Lung microvascular endothelial cell (primary cell): ENCODE measurements at regions not wholly inside any gene's neighbourhood (a gene's known extent, or its start where the extent isn't known, plus 50 kb on each side); places are given as distances from the start of the nearest gene placed in this dataset.
A peak's percentile ranks its signal among the peaks of the same experiment; 100 is the strongest.
"Not testable (repeated sequence)": the region's sequence is repeated elsewhere in the genome, so short reads cannot be mapped to it uniquely, and the experiment has no call there.

ENCODE experiments used
- DNase-seq, 2 donors: peaks; one replicate each; pipeline versions ENCODE4 v3.0.0 to v3.0.0-alpha.2; 2010; ENCODE audit warnings: low read depth in 2 of 2

DNA sequence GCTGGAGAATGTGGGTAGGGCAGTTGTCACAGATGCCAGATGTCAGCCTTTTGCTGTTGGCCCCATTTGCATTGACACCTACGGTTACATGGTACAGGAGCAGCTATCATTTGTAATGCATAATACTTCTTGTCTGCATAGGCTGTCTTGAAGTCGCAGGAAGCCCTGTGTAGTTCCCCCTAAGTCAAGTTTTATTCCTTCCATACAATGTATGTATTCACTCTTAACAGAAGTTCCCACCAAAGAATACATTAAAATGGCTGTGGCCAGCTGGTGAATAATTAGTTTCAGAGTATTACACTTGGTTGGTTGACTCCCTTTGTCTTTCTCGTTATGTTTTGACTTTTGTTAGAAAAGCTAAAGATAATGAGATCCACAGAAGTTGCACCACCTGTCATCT, 1169.0 kb downstream of the REEP3 start:
- no peak for DNase-seq

DNA sequence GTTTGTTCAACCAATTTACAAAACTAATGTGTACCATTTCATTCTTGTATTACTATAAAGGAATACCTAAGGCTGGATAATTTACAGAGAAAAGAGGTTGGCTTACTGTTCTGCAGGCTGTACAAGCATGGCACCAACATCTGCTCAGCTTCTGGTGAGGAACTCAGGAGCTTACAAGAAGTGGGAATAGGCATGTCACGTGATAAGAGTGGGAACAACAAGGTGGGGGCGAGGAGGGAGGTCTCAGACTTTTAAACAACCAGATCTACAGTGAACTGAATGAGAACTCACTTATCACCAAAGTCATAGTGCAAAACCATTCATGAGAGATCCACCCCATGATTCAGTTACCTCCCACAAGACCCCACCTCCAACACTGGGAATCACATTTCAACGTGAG, 1178.0 kb downstream of the REEP3 start:
- DNase-seq: no peak

DNA sequence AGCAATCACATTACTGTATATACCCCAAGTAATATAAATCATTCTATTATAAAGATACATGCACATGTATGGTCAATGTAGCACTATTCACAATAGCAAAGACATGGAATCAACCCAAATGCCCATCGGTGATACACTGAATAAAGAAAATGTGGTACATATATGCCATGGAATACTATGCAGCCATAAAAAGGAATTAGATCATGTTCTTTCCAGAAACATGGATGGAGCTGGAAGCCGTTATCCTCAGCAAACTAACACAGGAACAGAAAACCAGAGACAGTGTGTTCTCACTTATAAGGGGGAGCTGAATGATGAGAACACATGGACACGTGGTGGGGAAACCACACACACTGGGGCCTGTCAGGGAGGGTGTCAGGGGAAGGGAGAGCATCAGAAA, 1180.9 kb downstream of the REEP3 start:
- DNase-seq: not testable (repeated sequence)

DNA sequence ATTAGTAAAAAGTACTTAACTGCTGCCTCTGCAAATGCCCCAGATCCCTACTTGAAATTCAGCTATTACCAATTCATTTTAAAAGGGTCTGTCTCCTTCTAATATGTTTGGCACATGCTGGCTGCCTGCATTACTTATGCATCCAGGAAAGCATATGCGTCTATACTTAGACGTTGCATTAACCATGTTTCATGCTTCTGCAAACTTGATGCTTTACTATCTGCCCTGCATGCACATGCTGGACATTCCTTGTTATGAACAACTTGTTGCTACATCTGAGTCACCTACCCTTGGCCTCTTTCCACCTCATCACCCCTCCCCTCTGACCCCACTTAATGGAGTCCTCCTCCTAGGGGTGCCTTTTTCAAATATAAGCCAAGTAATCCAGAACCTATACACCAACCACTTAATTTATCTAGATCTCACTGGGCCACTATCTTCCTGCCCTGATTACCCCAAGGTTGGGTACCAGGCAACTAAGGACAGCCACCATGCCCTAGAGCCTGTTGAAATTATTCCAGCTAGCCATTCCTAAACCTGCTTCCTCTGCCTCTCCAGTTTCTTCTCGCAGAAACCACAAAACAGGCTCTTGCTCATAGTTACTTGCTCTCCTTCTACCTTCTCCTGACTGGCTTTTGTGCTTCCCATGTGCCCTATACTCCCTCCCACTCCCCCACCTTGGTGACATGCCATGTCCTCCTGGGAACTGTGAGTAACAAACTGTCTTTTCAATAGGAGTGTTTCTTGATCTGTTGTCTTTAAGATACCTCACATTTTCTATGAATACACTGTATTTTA, 1187.9 kb downstream of the REEP3 start:
- DNase-seq: no peak

DNA sequence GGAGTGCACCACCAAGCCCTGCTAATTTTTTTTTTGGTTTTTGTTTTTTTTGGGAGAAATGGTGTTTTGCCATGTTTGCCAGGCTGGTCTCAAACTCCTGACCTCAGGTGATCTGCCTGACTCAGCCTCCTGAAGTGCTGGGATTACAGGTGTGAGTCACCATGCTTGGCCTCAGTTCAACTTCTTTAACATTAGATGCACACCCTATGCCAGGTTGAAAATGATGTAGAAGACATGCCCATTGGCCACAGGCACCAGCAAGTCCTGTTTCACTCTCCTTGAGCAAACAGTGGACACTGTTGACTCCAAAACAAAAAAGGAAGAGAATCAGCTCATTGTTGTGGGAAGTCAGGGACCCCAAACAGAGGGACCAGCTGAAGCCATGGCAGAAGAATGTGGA, 1205.3 kb downstream of the REEP3 start:
- no peak for DNase-seq

DNA sequence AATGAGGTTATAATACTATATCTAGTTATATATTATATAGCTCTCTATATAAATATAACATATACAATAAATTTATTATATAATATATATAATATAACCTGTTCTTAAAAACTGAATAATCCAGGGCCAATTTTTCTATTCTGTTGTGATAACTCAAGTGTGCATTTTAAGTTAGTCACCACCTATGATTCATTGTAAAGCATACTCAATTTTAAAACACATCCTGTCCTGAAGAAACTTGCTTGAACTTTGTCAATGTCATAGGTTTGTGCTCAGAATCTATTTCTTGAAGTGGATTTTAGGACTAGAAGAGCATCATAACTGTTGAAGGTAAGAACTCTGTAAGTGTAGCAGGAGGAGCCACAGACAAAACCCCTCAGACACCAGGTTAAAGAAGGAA, 1209.8 kb downstream of the REEP3 start:
- no peak for DNase-seq

DNA sequence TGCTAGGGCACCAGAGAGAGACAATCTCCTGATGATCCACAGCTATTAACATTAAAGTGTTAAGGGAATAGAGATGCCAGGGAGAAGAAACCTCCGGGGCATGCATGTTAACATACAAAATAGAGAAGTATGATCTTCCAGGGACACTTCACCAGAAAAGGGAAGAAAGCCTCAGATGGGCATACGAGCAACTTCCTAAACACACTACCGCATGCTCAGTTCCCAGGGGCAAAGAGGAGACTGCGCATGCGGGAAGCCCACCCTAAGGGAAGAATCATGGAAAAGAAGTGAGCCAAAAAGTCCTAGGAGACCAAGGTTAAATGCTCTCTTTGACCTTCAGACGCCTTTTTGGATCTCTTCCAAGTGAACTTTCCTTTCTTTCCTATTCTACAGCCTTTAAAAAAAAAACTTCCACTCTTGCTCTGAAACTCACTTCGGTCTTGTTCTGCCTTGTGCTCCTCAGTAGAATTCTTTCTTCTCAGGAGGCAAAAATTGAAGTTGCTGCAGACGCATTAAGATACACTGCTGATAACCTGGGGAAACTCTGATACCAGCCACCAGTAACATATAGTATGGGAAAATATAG, 1211.3 kb downstream of the REEP3 start:
- no peak for DNase-seq

DNA sequence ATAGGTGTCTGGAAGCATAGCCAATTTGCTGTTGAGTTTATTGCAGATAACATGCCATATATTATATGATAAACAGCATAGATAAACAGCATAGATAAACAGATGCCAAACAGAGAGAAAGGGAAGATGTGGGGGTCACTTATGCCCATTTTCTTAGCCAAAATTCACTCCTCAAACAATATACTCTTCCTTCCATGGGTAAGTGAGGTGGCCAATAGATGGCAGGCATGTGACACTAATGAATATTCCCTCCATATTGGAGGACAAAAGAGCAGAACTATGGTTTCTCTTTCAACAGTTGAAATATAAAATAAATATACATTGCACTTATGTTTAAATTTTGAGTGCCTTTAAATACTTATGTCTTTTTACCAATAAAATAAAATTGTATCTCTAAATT, 1212.8 kb downstream of the REEP3 start:
- DNase-seq: peak in 1 of 2 donors; percentile 37

DNA sequence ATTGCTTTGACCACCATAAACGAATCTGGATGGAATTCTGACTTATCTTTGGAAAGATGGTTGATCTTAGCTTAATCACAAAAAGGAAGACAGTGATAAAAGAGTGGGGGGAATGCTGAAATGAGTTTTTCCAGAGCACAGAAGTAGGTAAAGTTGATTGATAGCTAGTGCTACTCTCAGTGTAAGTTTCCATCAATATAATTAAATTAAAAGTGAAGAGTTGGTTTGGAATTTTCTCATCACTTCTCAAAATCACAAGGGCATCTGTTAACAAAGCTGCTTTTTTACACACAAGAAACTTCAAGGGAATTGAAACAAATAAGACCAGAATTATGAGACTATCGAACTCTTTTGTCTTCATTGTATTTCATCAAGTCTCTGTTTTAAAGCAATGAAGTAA, 1217.3 kb downstream of the REEP3 start:
- DNase-seq: no peak

DNA sequence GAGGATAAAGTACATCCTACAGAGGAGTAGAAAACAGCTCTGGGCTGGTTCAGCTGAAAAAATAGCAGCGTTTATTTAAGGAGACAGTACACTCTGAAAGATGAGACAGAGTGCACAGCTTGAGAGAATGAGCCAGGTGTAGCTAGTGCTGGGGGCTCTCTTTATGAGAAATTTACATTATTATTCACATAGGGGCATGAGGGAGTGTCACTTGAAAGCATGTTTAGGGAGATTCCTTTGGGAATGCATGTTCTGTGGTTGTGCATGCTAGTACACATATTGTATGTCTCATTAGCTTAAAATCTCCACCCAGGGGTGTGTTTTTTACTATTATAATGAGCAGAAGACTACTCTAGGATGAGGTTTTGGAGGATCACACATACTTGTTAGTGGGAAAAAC, 1224.4 kb downstream of the REEP3 start:
- no peak for DNase-seq

DNA sequence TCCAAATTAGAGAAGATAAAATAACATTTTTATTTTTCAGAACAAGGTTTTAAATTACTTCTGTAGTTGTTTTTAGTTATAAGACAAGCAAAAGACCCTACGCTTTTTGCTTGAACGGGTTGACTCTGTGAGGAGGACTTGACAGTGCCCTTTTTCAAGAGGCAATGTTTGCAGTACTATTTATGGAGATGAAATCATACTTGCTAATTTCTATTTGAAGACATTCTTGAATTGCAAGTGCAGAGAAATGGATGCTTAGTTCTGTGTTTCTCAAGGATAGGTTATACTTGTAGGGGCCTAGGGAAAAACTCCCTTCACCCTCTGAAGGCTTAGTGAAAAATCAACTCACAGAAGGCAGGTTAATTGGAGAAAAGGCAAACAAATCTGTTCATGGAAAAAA, 1229.5 kb downstream of the REEP3 start:
- DNase-seq: no peak

DNA sequence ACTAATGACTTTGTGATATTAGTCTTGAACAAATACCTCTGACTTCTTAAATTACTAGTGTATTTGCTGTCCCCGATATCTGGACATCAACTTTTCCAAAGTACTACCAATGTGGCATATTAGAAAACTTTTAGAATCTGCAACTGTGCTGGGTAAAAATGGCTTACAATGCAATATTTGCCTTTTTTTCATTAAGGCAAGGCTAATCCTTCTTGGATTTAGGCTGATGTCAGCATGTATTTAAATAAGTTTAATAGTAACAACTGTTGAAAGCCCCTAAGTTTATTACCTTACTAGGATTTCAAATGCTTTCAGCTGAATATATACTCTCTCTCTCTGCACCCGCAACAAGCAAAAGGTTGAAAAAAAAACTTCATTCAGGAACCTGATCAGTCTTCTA, 1232.3 kb downstream of the REEP3 start:
- no peak for DNase-seq

DNA sequence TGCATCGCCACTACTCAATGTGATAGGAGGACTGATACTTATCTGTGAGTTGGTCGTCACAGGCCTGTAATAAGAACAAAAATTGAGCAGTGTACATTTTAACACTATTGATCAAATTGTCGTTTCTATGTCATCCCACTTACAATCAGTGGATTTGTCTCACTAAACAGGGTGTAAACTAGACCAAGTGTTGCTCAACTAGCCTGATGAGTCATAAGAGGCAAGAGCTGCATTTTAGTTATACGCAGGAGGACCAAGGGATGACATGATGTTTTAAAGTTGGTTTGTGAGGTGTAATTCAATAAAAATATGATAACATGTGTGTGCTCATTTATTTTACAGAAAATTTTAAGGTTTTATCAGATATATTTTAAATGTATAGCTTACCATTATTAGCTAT, 1239.2 kb downstream of the REEP3 start:
- DNase-seq: no peak

DNA sequence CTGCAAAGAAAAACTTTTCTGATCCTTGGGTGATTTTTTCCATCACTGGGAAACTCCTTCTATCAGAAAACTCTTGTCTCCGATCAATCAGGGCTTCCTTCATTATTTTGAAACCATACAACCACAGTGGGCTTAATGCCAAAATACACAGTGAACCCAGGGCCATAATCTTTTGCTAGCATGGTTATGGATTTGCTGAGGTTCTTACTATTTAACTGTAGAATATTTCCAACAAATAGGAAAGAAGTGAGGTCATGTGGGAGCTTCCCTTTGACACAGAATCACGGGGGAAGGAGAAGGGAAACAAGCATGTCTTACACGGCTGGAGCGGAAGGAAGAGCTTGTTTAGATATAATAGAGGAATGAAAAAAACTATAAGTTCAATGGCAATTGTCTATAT, 1241.7 kb downstream of the REEP3 start:
- DNase-seq: no peak

DNA sequence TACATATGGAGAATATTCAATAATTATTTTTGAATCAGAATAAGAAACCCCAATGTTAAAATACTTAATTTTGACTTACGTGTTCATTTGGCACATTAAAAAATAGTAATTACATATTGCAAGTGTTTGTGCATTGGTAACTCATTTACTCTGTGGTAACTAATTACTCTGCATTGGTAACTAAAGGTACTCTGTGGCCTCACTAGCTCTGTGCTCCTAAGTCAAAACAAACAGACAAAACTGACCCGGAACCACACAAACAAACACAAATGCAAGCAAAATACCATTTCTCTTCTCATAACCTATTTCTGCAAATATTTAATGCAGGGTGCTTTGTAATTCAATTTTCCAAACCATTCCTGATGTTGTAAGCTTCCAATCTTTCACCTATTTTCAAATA, 1244.3 kb downstream of the REEP3 start:
- DNase-seq: no peak

DNA sequence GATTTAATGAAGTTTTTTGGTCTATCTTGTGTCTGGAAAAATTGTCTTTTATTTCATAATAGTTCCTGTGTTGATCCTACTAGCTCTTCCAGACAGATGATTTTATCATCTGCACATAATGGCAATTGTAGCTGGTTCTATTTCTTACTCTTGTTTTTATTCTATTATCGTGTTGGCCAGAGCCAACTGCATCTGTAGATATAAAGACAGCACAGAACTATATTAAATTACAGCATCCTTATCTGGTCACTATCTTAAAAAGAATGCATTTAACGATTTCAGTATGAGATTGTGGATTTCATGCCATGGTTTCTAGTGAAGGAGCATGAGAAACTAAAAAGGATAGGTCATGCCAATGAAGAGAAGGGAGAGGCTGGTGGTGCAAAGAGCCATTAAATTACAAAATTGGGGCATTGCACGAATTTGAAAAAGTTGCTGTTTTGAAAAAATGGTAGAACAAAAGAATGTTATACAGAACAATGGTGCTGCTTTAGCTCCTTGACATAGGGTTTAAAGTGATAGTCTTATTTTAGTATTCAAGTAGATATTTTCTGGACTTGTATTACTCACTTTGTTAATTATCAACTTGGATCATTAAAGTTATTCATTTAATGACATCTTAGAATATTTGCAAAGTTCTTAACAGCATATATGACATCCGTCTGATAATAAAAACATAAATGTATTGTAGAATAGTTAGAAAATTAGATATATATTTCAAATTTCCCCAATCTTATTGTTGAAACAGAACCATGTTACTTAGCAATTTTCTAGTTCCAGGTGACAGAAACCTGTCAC, 1250.3 kb downstream of the REEP3 start:
- DNase-seq: no peak

DNA sequence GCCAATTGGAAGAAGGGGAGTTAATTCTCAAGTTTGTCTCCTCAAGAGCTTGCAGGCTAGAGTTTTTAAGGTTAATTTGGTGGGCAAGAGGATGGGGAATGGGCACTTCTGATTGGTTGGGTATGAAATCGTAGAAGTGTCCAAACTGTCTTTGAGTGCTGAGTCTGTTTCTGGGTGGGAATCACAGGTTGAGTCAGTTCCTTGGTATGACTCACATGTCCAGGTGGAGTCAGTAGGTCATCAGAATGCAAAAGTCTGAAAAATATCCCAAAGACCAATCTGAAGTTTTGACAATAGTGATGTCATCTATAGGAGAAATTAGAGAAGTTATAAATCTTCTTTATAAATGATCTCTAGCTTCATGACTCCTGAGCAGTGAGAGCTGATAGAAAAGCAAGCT, 1252.2 kb downstream of the REEP3 start:
- DNase-seq: no peak

DNA sequence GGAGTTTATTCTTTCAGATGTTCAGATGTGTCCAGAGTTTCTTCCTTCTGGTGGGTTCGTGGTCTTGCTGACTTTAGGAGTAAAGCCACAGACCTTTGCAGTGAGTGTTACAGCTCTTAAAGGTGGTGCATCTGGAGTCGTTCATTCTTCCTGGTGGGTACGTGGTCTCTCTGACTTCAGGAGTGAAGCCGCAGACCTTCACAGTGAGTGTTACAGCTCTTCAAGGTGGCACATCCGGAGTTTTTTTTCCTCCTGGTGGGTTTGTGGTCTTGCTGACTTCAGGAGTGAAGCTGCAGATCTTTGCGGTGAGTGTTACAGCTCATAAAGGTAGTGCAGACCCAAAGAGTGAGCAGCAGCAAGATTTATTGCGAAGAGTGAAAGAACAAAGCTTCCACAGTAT, 1263.2 kb downstream of the REEP3 start:
- not testable (repeated sequence) for DNase-seq

DNA sequence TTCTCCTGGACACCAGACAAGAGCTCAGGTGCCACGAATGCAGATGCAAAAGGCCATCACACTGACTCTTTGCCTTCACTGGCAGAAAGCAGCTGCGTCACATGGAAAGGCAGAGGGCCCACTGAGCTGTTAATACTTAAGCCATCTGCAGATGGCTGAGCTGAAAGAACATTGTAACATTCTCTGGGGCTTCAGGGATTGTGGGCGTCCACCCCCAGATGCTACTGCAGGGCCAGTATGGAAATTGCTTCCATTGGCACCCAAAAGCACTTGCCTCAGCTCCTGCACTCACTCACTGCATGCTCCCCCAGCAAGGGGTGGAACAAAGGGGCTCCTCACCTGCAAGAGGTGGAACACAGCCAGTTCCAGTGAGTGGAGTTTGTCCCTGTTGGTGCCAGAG, 1264.6 kb downstream of the REEP3 start:
- no peak for DNase-seq

DNA sequence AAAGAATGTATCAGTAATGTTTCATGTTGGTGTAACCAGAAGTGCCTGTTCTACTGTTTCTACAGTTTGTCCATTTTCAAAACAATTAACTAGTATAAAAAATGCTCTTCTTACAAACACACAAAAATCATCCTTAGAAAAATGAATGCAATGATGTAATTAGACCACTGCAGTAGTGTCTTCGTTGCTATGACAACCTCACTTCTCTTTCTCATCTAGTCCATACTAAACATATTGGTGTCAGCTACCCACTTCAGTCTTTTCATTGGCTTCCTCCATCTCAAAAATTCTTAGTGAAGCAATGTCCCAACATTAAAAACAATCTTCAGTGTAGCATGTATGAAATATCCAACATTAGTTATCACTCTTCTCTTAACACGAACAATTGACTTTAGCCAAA, 1265.8 kb downstream of the REEP3 start:
- DNase-seq: no peak

DNA sequence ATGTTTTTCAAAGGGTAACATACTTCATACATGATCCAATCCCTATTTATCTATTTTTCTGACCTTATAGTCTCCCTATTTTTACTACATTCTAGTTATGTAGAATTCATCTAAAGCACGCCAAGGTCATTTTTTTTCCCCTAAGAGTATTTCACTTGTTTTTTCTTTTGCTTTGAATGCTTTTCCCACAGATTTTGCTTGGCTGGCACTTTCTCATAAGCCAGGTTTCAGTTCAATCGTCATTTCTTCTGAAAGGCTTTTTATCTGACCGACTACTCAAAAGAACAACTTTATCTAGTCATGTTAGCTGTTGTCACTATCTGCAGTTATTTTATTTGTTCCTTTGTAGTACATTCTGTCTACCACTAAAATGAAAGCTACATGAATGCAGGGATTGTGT, 1274.6 kb downstream of the REEP3 start:
- DNase-seq: no peak

DNA sequence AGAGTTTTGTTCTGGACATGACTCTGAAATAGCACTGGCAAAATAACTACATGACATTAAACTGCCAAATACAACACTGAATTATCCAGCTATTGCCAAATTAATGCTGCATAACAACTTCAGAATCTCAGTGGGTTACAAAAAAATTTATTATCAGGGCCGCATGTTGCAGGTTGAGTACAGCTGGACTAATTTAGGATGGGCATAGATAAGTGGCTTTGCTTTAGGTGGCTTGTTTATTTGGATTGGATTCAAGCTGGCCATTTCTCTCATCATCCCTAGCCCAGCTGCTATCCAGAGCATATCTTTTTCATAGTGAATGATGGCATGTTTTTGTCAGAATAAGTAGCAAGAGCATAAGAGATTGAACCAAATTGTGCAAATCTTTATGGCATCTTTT, 1277.1 kb downstream of the REEP3 start:
- DNase-seq: no peak

DNA sequence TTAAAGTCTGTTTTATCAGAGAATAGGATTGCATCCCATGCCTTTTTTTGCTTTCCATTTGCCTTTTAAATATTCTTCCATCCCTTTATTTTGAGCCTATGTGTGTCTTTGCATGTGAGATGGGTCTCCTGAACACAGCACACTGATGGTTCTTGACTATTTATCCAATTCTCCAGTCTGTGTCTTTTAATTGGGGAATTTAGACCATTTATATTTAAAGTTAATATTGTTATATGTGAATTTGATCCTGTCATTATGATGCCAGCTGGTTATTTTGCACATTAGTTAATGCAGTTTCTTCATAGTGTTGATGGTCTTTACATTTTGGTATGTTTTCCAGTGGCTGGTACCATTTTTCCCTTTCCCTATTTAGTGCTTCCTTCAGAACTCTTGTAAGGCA, 1287.0 kb downstream of the REEP3 start:
- not testable (repeated sequence) for DNase-seq
